Effector CD8-positive, alpha-beta T cell (primary cell): ENCODE measurements at regions not wholly inside any gene's neighbourhood (a gene's known extent, or its start where the extent isn't known, plus 50 kb on each side); places are given as distances from the start of the nearest gene placed in this dataset.

ENCODE experiments used
- DNase-seq: peaks from one replicate; lab custom pipeline; 2025; lab: John Stamatoyannopoulos, UW

DNA sequence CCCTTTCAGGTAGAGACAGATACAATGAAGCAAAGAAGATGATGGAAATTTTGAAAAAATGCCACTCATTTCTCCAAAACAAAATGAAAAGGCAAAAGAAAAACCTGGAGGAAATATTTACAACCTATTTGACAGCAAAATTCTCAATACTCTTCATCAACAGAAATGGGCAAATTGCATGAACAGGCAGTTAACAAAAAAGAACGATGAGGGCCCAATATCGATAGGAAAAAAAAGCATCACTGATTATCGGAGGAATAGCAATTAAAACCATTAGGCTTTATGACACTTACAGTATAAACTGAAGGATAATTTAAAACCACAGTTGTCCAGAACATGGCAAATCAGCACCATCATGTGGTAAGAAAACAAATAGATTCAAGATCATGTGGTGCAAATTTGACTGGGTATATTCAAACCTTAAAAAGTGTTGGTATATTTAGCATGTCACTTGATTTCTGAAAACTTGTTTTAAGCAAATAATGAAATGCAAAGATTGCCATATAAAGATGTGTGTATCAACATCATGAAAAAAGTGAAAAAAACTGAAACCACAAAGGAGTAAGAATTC, 222.9 kb downstream of the BRD1 start:
- no peak for DNase-seq

DNA sequence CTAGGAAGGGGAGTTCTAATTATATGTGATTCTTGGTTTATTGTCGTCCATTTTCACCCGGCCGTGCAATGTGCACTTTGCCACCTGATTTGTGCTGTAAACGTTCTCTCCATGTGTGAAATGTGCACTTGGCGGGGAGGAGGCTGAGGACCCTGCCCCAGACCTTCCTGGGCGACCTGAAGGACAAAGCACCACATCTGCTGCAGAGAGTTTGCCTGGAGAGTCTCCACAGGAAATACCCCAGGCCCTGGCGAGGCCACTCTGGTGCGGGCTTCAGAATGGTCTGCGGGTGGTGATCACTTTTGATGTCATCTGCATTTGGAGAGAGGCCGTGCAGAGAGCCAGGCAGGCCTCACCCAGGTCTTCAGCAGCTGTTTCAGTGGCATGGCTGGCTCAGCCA, 224.7 kb downstream of the BRD1 start:
- DNase-seq = no peak

DNA sequence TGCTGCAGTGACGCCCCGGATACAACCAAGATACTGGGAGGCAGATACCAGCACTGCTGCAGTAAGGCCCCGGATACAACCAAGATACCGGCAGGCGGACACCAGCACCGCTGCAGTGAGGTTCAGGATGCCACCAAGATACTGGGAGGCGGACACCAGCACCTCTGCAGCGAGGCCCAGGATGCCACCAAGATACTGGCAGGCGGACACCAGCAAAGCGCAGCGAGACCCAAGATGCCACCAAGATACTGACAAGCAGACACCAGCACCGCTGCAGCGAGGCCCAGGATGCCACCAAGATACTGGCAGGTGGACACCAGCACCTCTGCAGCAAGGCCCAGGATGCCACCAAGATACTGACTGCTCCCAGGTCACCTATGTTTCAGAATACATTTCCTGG, 225.2 kb downstream of the BRD1 start:
- DNase-seq = no peak

DNA sequence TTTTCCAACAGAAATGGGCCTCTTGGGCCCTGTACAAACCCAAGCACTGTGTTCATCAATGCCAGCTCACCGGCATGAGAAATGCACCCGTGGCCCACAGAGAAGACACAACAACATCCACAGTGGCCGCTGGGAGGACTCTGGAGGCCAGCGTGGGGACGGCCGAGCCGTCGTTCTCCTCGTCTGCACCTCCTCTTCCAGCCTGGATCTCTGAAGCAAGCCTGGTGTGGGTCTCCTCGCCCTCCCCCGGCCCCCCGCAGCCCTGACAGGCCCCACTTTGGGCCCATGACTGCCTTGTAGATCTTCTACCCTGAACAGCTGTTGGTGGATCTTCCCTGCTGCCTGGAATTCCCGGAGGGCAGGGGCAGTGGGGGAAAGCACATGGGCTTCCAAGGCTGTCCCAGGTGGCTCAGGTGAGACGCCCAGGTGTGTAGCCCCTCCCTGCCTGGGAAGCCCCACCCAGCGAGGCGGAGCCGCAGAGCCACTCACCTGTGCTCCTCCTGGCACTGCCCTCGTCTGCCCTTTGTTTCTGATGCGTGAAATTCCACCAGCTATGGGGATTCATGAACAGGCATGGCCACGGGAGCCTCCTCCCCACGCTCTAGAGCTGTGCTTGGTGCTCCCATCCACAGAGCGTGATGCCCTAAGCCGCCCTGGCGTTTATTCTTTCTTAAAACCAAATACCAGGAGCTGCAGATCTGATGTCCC, 225.9 kb downstream of the BRD1 start:
- DNase-seq = no peak

DNA sequence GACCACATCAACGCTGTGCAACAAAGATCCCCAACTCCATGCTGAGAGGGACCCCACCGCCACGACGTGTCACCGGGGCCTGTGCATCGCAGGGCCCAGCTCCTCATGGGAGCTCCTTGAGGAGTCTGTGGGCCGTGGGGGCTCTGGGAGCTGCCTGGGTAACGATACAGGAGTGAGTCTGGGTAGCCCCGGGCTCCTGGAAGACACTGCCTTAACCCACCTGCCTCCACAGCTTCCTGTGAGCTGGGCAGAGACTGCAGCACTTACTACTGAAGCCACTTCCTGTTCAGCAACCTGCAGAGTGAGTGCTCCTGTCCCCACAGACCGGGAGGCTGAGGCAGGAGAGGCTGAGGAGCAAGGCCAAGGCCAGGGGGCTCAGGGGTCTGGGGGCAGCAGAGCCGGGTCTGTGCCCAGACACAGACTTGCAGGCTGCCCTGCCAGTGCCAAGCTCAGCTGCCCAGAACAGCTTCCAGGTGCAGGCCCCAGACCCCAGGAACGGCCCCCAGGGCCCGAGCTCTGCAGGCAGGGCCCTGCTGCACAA, 226.7 kb downstream of the BRD1 start:
- no peak for DNase-seq

DNA sequence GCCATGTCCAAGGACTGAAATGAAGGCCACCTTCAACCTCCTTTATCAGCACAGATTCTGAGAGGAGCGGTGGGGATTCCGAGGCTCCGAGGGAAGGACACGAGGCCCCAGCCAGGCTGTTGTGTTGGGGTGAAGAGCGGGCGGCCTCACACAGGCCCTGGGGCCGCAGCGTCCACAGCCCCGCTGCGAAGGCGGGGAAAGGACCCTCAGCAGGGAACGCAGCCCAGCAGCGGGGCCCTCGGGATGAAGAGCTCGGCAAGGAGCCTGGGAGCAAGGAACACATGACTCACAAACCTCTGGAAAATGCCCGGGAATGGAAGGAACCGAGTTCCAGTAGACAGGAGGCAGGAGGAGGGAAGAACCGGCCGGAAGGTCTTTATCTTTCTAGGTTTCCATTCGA, 227.2 kb downstream of the BRD1 start:
- DNase-seq = no peak

DNA sequence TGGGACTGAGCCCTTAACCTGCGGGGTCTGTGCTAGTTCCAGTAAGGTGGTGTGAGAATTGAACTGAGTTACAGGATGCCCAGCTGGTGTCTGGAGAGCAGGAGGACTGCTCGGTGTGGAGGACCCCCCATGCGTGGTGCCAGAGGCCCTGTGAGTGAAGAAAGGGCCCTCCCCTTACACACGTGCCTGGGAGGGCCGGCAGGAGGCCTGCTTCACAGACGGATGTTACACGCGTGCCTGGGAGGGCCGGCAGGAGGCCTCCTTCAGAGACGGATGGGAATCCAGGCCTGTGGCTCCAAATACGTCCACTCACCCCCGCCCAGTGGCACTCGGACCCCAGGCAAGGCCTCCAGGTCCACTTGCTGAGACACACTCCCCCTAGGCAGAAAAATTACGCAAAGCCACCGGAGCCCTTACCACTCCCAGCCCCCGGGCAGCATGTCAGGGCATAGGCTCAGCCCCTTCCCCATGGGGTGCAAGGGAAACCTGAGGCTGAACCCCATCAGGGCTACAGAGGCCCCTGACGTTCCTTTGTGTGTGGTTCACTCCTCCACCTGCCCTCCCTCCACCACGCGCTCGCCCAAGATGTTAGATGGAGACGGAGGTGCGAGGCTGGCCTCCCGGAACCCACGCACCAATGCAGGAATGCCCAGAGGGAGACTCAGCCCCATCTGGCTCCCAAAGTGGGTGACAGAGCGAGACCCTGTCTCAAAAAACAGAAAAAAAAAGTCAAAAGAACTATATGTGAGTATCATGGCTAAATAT, 227.8 kb downstream of the BRD1 start:
- DNase-seq = no peak

DNA sequence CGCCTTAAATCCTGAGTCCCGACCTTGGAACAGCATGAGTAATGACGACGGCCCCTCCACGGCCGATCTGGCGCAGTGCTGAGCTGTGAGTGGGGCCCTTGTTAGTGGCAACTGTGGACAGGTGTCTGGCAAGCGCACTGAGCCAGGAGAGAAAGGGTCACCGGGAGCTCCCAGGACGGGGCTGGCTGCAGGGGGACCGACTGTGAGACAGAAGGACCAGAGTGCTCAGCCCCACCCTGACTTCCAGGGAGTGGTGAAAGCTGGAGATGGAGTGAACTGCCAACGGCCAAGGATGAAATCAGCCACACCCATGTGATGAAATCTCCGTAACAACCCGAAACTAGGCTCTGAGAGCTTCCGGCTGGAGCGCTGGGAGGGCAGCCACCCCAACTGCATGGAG, 228.6 kb downstream of the BRD1 start:
- no peak for DNase-seq

DNA sequence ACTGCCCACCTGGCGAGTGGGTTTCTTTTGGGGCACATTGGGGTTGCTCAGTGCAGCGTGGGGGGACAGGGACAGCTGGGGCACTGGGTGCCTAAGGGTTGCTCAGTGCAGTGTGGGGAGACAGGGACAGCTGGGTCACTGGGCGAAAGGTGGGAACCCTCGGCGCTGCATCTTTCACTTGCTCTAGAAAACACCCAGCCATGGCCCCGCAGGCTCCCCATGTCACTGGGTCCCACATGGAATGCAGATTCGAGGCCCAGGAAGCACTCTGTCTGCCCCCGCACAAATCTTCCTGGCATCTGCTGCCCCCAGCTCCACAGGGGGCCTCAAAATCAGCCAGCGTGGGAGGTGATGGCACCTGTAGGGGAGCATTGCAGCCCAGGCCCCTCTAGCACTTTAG, 229.3 kb downstream of the BRD1 start:
- DNase-seq = no peak

DNA sequence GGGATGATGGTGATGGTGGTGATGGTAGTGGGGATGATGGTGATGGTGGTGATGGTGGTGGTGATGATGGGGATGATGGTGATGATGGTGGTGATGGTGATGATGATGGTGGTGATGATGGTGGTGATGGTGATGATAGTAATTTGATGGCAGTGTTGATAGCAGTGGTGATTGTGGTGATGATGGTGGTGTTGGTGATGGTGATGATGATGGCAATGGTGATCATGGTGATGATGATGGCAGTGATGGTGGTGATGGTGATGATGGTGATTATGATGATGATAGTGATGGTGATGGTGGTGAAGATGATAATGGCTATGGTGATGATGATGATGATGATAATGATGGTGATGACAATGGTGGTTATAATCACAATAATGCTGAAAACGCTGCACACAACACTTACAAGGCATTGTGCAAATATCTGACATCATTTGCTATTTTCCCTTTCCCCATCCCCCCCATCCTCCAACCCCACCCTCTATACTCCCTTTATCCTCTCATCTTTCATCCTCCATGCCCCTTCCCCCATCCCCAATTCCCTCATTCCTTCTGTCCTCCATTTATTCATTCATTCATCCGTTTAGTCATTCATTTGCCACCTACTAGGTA, 230.1 kb downstream of the BRD1 start:
- no peak for DNase-seq

DNA sequence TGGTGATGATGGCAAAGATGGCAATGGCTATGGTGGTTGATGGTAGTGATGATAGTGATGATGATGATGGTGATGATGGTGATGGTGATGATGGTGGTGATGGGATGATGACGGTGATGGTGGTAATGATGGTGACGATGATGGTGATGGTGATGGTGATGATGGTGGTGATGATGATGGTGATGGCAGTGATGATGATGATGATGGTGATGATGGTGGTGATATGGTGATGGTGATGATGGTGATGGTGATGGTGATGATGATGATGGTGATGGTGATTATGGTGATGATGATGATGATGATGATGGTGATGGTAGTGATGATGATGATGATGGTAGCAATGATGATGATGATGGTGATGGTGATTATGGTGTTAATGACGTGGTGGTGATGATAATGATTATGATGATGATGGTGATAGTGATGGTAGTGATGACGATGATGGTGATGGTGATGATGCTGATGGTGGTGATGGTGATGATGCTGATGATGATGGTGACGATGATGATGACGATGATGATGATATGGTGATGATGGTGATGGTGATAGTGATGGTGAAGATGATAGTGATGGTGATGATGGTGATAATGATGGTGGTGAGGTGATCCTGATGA, 232.1 kb downstream of the BRD1 start:
- DNase-seq = no peak

DNA sequence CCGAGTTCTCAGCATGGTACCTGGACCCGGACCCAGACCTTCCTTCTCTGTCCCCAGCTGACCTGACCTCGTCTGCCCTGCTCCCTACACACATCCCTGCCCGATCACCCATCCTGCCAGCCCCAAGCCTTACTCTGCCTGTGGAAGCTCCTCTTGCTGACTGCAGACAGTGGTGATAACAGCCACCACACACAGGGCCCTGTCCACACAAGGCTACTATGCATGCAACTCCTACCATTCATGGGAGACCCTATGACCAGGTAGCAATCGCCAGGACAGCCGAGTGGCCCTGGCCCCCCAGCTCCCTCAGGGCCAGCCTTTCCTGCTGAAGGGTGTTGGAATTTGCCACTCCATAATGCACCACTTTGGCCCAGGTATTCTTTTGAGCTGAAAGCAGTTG, 233.6 kb downstream of the BRD1 start:
- DNase-seq = no peak

DNA sequence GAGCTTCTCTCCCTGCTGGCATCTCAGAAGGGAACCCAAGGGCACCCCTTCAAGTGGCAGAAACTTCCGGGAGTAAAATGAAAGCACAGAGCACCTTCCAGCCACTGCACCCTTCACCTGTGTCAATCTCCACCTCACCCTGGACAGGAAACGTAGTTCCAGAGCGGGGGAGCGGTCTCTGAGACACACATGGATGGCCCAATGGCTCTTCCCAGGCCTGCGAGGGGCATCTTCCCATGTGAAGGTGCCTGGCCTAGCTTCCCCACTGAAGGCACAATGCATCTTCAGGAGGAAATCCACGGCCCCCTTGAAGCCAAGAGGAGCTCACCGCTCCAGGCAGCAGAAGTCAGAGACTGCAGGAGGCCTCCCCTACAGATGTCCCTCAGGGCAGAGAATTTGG, 234.2 kb downstream of the BRD1 start:
- no peak for DNase-seq

DNA sequence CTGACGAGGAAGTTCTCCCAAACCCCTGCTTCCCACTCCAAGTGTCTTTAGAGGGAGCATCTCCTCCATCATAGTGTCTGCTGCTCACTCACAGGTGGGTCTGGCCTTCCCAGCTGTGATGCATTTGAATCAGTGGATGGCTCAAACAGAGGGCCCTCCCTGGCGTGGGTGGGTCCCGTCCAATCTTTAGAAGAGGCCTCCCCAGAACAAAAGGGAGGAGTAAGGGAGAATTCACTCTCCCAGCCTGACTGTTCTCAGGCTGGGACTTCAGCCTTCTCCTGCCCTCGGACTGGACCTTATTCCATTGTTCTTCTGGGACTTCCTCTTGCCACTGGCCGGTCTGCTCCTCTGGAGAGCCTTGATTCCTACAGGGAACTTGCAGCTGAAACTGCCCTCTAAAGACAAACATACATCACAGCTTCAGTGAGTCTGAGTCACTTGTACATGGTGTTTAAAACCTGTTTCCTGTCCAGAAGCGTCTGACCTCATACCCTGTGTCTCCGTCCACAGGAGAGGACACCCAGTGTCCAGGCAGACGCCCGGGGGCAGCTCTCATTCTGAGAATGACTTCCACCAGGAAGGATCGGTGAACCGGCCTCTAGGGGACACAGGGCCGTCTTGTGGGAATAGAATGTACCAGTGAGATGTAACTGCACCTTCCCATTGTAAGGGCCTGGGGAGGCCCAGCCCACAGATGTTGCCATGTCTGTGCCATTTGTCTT, 234.7 kb downstream of the BRD1 start:
- DNase-seq = no peak

DNA sequence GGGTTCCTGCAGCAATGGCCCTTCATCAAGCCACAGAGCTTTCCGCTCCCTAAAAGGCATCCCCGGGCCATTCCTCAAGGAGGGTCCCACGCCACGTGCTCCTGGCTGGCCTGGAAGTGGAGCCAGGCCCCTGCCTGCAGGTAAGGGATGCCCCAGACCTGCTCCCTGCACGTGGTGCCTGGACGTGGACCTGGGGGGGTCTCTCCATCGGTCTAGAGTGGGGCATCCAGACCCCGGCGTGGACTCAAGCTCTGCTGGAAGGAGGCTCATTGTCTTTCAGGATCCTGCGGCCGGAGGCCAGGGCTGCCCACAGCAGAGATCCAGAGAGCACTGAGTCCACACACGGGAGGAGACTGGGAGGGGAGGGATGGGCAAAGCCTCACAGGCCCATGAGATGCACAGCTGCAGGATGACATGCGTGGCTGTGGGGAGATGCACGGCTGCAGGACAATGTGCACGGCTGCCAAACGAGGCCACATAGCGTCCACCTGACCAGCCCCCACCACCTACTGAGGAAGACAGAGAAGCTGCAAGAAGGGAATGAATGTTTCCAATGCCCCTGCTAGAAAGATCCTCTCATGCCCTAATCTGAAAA, 236.7 kb downstream of the BRD1 start:
- no peak for DNase-seq

DNA sequence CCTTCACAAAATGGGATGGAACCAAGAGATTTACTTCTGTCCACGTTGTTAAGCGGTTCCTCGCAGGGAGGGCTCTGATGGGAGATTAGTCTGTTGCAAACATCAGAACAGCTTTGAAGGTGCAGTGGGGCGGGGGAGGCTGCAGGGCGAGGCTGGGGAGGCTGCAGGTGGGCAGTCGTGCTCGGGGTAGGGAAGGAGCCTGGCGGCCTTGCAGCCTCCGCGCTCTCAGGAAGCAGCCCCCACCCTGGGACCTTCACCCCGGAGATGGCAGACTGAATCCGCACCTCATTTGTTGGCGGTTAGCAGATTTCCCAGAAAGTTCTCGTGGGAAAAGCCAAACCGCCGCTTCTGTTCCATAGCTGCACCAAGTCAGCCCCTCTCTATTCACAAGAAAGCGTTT, 237.3 kb downstream of the BRD1 start:
- DNase-seq = no peak

DNA sequence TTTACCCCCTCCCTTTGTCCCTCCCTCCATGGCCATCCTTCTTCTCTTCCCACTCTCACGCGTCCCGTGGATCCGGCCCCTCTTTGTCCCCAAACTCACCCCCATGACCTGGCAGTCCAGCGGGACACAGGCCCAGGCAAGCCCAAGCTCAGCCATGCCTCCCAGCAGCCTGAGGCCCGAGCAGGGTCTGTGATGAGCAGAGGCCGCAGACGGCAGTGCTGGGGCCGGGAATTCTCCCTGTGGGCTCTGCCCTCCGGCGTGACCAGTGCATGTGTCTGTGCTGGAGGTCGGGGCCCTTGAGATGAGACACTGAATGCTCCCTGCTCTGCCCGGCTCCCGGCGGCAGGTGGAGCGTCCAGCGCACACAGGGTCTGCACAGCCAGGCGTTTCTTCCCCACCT, 237.9 kb downstream of the BRD1 start:
- DNase-seq = no peak

DNA sequence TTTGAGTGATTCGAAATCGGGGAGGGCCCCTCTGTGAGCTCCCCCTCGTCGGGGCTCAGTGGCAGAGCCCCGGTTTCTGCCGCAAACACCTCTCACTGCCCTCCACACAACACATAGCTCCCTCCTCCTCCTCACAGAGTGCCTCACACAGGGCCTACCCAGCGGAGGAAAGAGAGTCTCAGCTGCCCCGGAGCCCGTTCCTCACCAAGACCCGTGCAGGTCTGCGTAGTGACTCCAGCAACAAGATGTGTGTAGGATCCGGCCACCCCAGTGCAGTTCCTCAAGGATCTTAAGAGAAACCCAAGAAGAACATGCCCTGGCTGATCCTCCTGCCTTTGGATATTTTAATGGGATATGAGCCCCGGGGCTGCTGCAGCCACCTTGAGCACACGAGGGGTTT, 238.4 kb downstream of the BRD1 start:
- no peak for DNase-seq

DNA sequence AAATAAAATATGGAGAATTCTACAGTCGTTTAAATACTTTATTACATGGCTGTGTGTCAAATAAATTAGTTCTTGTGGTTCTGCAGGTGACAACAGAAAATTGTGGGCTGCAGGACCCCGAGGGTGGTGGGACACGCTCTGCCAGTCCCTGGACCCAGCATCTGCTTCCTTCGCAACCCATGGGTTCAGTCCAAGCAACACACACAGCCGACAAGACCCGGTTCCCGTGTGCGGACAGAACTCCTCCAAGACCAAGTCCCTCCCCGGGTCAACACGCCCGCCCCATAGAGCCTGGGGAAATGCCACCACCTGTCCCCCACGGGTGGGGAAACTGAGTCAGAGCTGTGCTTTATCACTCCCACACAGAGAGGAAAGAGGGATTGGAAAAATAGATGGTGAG, 238.9 kb downstream of the BRD1 start:
- DNase-seq = no peak

DNA sequence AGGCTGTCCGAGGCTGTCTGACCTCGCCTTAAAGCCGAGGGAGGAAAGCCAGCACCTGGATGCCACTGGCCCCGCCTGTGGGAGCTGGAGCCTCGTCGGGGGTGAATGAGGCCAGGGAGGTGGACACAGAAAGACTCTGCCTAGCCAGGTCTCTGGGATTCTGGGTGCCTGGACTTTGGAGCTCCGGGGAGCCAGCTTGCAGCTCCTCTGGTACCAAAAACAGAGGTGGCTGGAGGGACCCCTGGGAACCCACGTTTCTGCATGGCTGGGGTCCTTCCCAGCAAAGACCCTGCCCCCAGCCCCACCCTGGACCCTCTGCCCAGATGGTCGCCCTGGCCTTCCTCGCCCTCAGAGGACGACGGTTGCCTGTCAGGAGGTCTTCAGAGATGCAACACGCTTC, 239.7 kb downstream of the BRD1 start:
- no peak for DNase-seq

DNA sequence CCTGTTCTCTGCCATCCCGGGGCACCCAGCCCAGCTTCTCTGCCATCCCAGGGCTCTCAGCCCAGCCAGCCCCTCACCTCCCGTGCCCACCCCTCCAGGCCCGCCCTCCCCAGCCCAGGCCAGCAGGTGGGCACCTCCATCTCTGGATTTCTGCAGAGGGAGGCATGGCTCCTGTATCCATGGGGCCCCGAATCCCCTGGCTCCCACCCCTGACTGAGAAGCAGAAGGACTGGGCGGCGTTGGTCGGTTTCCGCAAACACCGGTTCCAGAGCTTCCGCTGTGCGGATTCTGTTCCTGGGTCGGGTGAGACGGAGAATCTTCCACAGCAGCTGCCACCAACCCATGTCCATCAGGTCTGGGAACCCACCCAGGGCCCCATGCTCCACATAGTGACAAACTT, 240.3 kb downstream of the BRD1 start:
- DNase-seq = no peak
